Fibroblast of lung (primary cell): ENCODE measurements at regions not wholly inside any gene's neighbourhood (a gene's known extent, or its start where the extent isn't known, plus 50 kb on each side); places are given as distances from the start of the nearest gene placed in this dataset.

Source experiments
- CTCF ChIP-seq, 2 donors: IDR thresholded peaks in 1 of 2; conservative IDR thresholded peaks in 1 of 2; 1 replicate in 1 of 2; 2 replicates in 1 of 2; pipeline ENCODE4 v1.5.1; 2011 to 2012; ENCODE audit warnings: low read length in 2 of 2, control low read depth in 1 of 2, inconsistent platforms in 1 of 2, low read depth in 1 of 2, mild to moderate bottlenecking in 1 of 2
- EZH2 ChIP-seq: IDR thresholded peaks from 2 replicates; pipeline ENCODE4 v1.5.1; 2012; ENCODE audit warnings: low read length, control low read depth, mild to moderate bottlenecking; ENCODE audit errors: missing control alignments

GRCh38 chr21:25406887-25407579 lies 200.2 kb downstream of the MRPL39 start:
- no peak for TF ChIP-seq CTCF (conservative IDR thresholded peaks at IDR 0.05 in 1 of 2, IDR thresholded peaks at IDR 0.05 in 1 of 2; ENCODE audit: low read depth in 1 of 2, low read length in 2 of 2)
- no peak for TF ChIP-seq EZH2
